Pancreas (tissue), 10 donors: ENCODE measurements at regions not wholly inside any gene's neighbourhood (a gene's known extent, or its start where the extent isn't known, plus 50 kb on each side); places are given as distances from the start of the nearest gene placed in this dataset.

Source experiments
- ATAC-seq, 4 donors: fragments of 200-7000 bp; cut with Tn5 transposase; one replicate each; pipeline versions ENCODE4 v1.8.0 to v1.9.1; 2020; ENCODE audit warnings: mild to moderate bottlenecking in 4 of 4, moderate library complexity in 4 of 4
- DNase-seq, 6 donors: peaks; one replicate each; pipeline ENCODE4 v3.0.0-alpha.2; 2020
- FAIRE-seq: peaks from 2 replicates; lab custom pipeline; 2012; peaks lifted over from hg19 to GRCh38; lab: Jason Lieb, UNC
- H3K27ac ChIP-seq, 4 donors: fragments of 200-600 bp; sonication (generic); 1 replicate in 3 of 4; 2 replicates in 1 of 4; pipeline versions ENCODE4 v1.5.0 to v1.8.0; 2020
- H3K27me3 ChIP-seq, 4 donors: fragments of 200-600 bp; one replicate each; pipeline ENCODE4 v1.8.0; 2021
- H3K36me3 ChIP-seq, 3 donors: fragments of 200-600 bp; sonication (generic) in 1 of 3; one replicate each; pipeline versions ENCODE4 v1.5.0 to v1.8.0; 2020 to 2021
- H3K4me1 ChIP-seq, 3 donors: fragments of 200-600 bp; one replicate each; pipeline ENCODE4 v1.8.0; 2021
- H3K4me3 ChIP-seq, 4 donors: fragments of 200-600 bp; sonication (generic) in 2 of 4; one replicate each; pipeline versions ENCODE4 v1.5.0 to v1.8.0; 2020 to 2021
- H3K9me3 ChIP-seq, 4 donors: fragments of 200-600 bp; one replicate each; pipeline ENCODE4 v1.8.0; 2021
- CTCF ChIP-seq, 4 donors: fragments of 200-600 bp; sonication (generic) in 3 of 4; IDR thresholded peaks; one replicate each; pipeline versions ENCODE4 v1.5.0 to v1.8.0; 2021; ENCODE audit warnings: antibody characterized with exemption in 4 of 4
- WGBS, 2 donors: extraction: QIAGEN DNeasy Blood & Tissue Kit; methylation state at CpG; one replicate each; pipeline ENCODE4 v1.1.7; 2013; 5-methylcytosine and 5-hydroxymethylcytosine counted together
- intact Hi-C, 3 donors: fragments of 100-400 bp; cut with DNase I; formaldehyde crosslinking; loops; one replicate each; pipeline versions ENCODE4 v1.11.1 to v1.14.2; 2022
- donor health status: healthy with polysubstance abuse.
- donor health status: DM: no; HTN: no; CAD: no; lungs with moderate emphysema.
- donor health status: DM: no; HTN: no; CAD: no.
- donor health status: control.
- donor health status: control.
- donor health status: Bipolar disorder and iron deficiency.
- donor health status: DM: yes; HTN: yes; CAD: no.
- donor health status: DM: no; HTN: no; CAD: no.
- donor health status: DM: no; HTN: no; CAD: no.
- donor health status: DM: yes; HTN: yes; CAD: no.

GRCh38 chr6:139635401-139636130 lies 261.1 kb upstream of the CITED2 start:
- FAIRE-seq = no peak
- Histone ChIP-seq H3K4me1 (no peaks in the 10 kb centered on the region), H3K27ac (no peak overlapping the region), H3K4me3 (no peak overlapping the region), H3K9me3 (no peaks in the 10 kb centered on the region), H3K36me3 (no peaks in the 10 kb centered on the region), H3K27me3 (no peaks in the 10 kb centered on the region)
- intact Hi-C loops = no loop called here
- no peak for TF ChIP-seq CTCF (IDR thresholded peaks at IDR 0.05)
- peak in 1 of 6 donors; percentile 33 for DNase-seq
- ATAC-seq = no peak
- 92 to 95% methylated on average over 8 of the region's 8 CpGs for WGBS, 2 donors

GRCh38 chr6:139632840-139633239 lies 258.4 kb upstream of the CITED2 start:
- H3K36me3 ChIP-seq = no peaks in the 10 kb centered on the region
- no peak for TF ChIP-seq CTCF (IDR thresholded peaks at IDR 0.05)
- FAIRE-seq (no peak), ATAC-seq (no peak), DNase-seq (no peak)
- intact Hi-C loops = no loop called here
- H3K27ac ChIP-seq = no peak overlapping the region
- no peaks in the 10 kb centered on the region for H3K27me3 ChIP-seq
- no peaks in the 10 kb centered on the region for H3K9me3 ChIP-seq
- 34 to 41% methylated on average over 1 of the region's 1 CpG for WGBS, 2 donors
- H3K4me3 ChIP-seq = no peak overlapping the region
- no peaks in the 10 kb centered on the region for H3K4me1 ChIP-seq

GRCh38 chr6:139628270-139628669 lies 253.8 kb upstream of the CITED2 start:
- WGBS, 2 donors = 70 to 73% methylated on average over 1 of the region's 1 CpG
- no peaks in the 10 kb centered on the region for H3K36me3 ChIP-seq
- DNase-seq (no peak), ATAC-seq (no peak), FAIRE-seq (no peak)
- H3K9me3 ChIP-seq = no peaks in the 10 kb centered on the region
- no peaks in the 10 kb centered on the region for H3K4me1 ChIP-seq
- no peak overlapping the region for H3K27ac ChIP-seq
- intact Hi-C loops = no loop called here
- no peaks in the 10 kb centered on the region for H3K27me3 ChIP-seq
- no peak overlapping the region for H3K4me3 ChIP-seq
- TF ChIP-seq CTCF (IDR thresholded peaks at IDR 0.05) = no peak

- Histone ChIP-seq H3K4me1 (no peaks in the 10 kb centered on the region), H3K27me3 (no peaks in the 10 kb centered on the region), H3K4me3 (no peak overlapping the region), H3K36me3 (no peaks in the 10 kb centered on the region), H3K27ac (no peak overlapping the region), H3K9me3 (no peaks in the 10 kb centered on the region)
- TF ChIP-seq CTCF (IDR thresholded peaks at IDR 0.05) = no peak
- no peak for FAIRE-seq
- intact Hi-C loops = no loop called here
- ATAC-seq = no peak
- DNase-seq = no peak
- 49 to 53% methylated on average over 1 of the region's 1 CpG for WGBS, 2 donors
These were observed 252.6 kb upstream of the CITED2 start for GRCh38 chr6:139627091-139627490.
